Lung (tissue), 11 donors: ENCODE measurements at regions not wholly inside any gene's neighbourhood (a gene's known extent, or its start where the extent isn't known, plus 50 kb on each side); places are given as distances from the start of the nearest gene placed in this dataset.
A peak's percentile ranks its signal among the peaks of the same experiment; 100 is the strongest.

Experiments used
- ATAC-seq: fragments of 200-7000 bp; cut with Tn5 transposase; one replicate; pipeline ENCODE4 v1.9.1; 2020; ENCODE audit warnings: moderate number of reproducible peaks; ENCODE audit not compliant: insufficient read depth, low FRiP score
- DNase-seq, 3 donors: peaks; one replicate each; pipeline ENCODE4 v3.0.0-alpha.2; 2013 to 2017
- H3K27ac ChIP-seq, 2 donors: one replicate each; pipeline ENCODE4 v1.5.1; 2013; ENCODE audit warnings: mild to moderate bottlenecking in 2 of 2, moderate library complexity in 2 of 2, control low read depth in 1 of 2, inconsistent platforms in 1 of 2, low read depth in 1 of 2, low read length in 1 of 2
- H3K27me3 ChIP-seq, 3 donors: one replicate each; pipeline ENCODE4 v1.5.1; 2013; ENCODE audit warnings: low read length in 2 of 3; ENCODE audit not compliant: control insufficient read depth in 3 of 3, insufficient read depth in 3 of 3
- H3K36me3 ChIP-seq, 4 donors: one replicate each; pipeline ENCODE4 v1.5.1; 2013; ENCODE audit warnings: low read length in 4 of 4, mild to moderate bottlenecking in 1 of 4, moderate library complexity in 1 of 4; ENCODE audit not compliant: control insufficient read depth in 4 of 4, insufficient read depth in 4 of 4
- H3K4me1 ChIP-seq, 5 donors: one replicate each; pipeline ENCODE4 v1.5.1; 2013; ENCODE audit warnings: low read length in 5 of 5, mild to moderate bottlenecking in 2 of 5, moderate library complexity in 1 of 5; ENCODE audit not compliant: control insufficient read depth in 5 of 5, insufficient read depth in 5 of 5
- H3K4me3 ChIP-seq: one replicate; pipeline ENCODE4 v1.5.1; 2013; ENCODE audit warnings: mild to moderate bottlenecking, control low read depth, moderate library complexity
- H3K9ac ChIP-seq, 2 donors: one replicate each; pipeline ENCODE4 v1.5.1; 2013; ENCODE audit warnings: low read length in 2 of 2, control low read depth in 1 of 2; ENCODE audit not compliant: insufficient read depth in 1 of 2
- H3K9me3 ChIP-seq, 4 donors: one replicate each; pipeline ENCODE4 v1.5.1; 2013; ENCODE audit warnings: low read length in 3 of 4, mild to moderate bottlenecking in 1 of 4, moderate library complexity in 1 of 4; ENCODE audit not compliant: control insufficient read depth in 4 of 4, insufficient read depth in 3 of 4
- WGBS, 2 donors: extraction: QIAGEN DNeasy Blood & Tissue Kit; methylation state at CpG; one replicate each; pipeline ENCODE4 v1.1.7; 2013; 5-methylcytosine and 5-hydroxymethylcytosine counted together
- TF ChIP-seq, protein P1 (sequence below): IDR thresholded peaks from 2 replicates; pipeline ENCODE4 v1.5.1; 2012; ENCODE audit warnings: mild to moderate bottlenecking; ENCODE audit errors: control extremely low read depth, extremely low read depth
- donor health status: control.
- donor health status: control.
- donor health status: Bipolar disorder and iron deficiency.
- donor health status: healthy.
- donor health status: DM: yes; HTN: yes; CAD: no.

DNA sequence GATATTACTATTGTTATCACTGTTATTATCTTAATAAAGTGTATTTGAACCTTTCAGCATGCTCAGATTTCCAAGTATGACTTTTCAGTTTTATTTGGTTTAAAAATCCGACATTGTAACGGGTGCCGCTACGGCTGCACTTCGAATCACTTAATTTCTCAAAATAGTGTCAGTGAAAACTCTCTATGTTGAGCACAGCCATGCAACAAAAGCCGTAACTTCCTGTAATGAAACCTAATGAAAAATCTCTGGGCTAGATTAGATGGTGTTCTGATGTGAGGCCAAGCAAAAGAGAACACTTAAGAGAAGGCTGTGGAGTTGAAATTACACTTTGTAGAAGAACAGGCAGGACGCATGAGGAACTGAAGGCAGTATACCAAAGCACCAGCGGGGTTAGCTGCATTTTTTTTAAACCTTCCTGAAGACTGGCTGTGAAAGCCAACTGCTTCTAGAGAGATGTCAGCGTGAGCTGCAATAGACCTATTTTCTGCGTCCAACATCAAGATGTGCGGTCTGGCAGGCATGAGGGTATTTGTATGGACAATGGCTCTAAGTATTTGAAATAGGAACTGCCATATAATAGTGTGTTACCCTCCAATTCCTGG is 1545.0 kb upstream of the GOT2 start:
- H3K4me1 ChIP-seq: peaks cover 0 to 20% (median 0%) of the 10 kb centered on the region in 5 donors
- no peak overlapping the region for H3K27ac ChIP-seq
- ATAC-seq (no peak), DNase-seq (peak; percentile 41 to 87 (median 85))
- no peaks in the 10 kb centered on the region for H3K36me3 ChIP-seq
- H3K9me3 ChIP-seq: no peaks in the 10 kb centered on the region
- H3K27me3 ChIP-seq: no peaks in the 10 kb centered on the region
- TF ChIP-seq, protein P1, sequence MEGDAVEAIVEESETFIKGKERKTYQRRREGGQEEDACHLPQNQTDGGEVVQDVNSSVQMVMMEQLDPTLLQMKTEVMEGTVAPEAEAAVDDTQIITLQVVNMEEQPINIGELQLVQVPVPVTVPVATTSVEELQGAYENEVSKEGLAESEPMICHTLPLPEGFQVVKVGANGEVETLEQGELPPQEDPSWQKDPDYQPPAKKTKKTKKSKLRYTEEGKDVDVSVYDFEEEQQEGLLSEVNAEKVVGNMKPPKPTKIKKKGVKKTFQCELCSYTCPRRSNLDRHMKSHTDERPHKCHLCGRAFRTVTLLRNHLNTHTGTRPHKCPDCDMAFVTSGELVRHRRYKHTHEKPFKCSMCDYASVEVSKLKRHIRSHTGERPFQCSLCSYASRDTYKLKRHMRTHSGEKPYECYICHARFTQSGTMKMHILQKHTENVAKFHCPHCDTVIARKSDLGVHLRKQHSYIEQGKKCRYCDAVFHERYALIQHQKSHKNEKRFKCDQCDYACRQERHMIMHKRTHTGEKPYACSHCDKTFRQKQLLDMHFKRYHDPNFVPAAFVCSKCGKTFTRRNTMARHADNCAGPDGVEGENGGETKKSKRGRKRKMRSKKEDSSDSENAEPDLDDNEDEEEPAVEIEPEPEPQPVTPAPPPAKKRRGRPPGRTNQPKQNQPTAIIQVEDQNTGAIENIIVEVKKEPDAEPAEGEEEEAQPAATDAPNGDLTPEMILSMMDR: no peak
- 72 to 79% methylated on average over 11 of the region's 11 CpGs for WGBS, 2 donors
- H3K9ac ChIP-seq: no peak overlapping the region
- no peak overlapping the region for H3K4me3 ChIP-seq

- ATAC-seq (no peak), DNase-seq (no peak)
- H3K9ac ChIP-seq: no peak overlapping the region
- no peaks in the 10 kb centered on the region for H3K36me3 ChIP-seq
- H3K4me3 ChIP-seq: no peak overlapping the region
- no peak overlapping the region for H3K27ac ChIP-seq
- TF ChIP-seq, protein P1: no peak
- peaks cover 0 to 14% (median 0%) of the 10 kb centered on the region in 5 donors for H3K4me1 ChIP-seq
- 84 to 85% methylated on average over 2 of the region's 2 CpGs for WGBS, 2 donors
- no peaks in the 10 kb centered on the region for H3K9me3 ChIP-seq
- no peaks in the 10 kb centered on the region for H3K27me3 ChIP-seq
These were observed 1540.4 kb upstream of the GOT2 start for GRCh38 chr16:60274431-60275019.

GRCh38 chr16:60271781-60272180 is 1537.7 kb upstream of the GOT2 start:
- no peaks in the 10 kb centered on the region for H3K27me3 ChIP-seq
- TF ChIP-seq, protein P1: no peak
- DNase-seq (no peak), ATAC-seq (no peak)
- no peak overlapping the region for H3K4me3 ChIP-seq
- no peaks in the 10 kb centered on the region for H3K4me1 ChIP-seq
- no peaks in the 10 kb centered on the region for H3K9me3 ChIP-seq
- H3K9ac ChIP-seq: no peak overlapping the region
- no peaks in the 10 kb centered on the region for H3K36me3 ChIP-seq
- no peak overlapping the region for H3K27ac ChIP-seq
